Ascending aorta (tissue), 2 donors: ENCODE measurements at regions not wholly inside any gene's neighbourhood (a gene's known extent, or its start where the extent isn't known, plus 50 kb on each side); places are given as distances from the start of the nearest gene placed in this dataset.

ENCODE experiments used
- DNase-seq, 2 donors: peaks; one replicate each; pipeline ENCODE4 v3.0.0-alpha.2; 2019; ENCODE audit warnings: low spot score in 2 of 2
- H3K27ac ChIP-seq, 2 donors: fragments of 200-600 bp; sonication (generic); one replicate each; pipeline ENCODE4 v1.5.1; 2016 to 2017; ENCODE audit warnings: mild to moderate bottlenecking in 1 of 2
- H3K27me3 ChIP-seq: fragments of 200-600 bp; sonication (generic); one replicate; pipeline ENCODE4 v1.5.1; 2017
- H3K36me3 ChIP-seq, 2 donors: fragments of 200-600 bp; sonication (generic); one replicate each; pipeline ENCODE4 v1.5.1; 2016
- H3K4me1 ChIP-seq, 2 donors: fragments of 200-600 bp; sonication (generic); one replicate each; pipeline ENCODE4 v1.5.1; 2016 to 2017; ENCODE audit warnings: mild to moderate bottlenecking in 1 of 2
- H3K4me3 ChIP-seq, 2 donors: fragments of 200-600 bp; sonication (generic); one replicate each; pipeline ENCODE4 v1.5.1; 2016 to 2017; ENCODE audit warnings: mild to moderate bottlenecking in 1 of 2
- H3K9me3 ChIP-seq, 2 donors: fragments of 200-600 bp; sonication (generic); one replicate each; pipeline ENCODE4 v1.5.1; 2016
- CTCF ChIP-seq, 3 experiments: fragments of 200-600 bp in 2 of 3; fragments of 450-650 bp in 1 of 3; sonication (generic) in 2 of 3; IDR thresholded peaks; one replicate each; pipeline ENCODE4 v1.5.1; 2016 to 2019; ENCODE audit warnings: antibody characterized with exemption in 3 of 3, mild to moderate bottlenecking in 1 of 3, moderate library complexity in 1 of 3
- intact Hi-C: fragments of 100-400 bp; cut with DNase I; formaldehyde crosslinking; loops from one replicate; pipeline ENCODE4 v1.15.1; 2023

GRCh38 chrX:104420907-104421306 is 145.1 kb upstream of the IL1RAPL2 start:
- Histone ChIP-seq H3K4me3 (no peak overlapping the region), H3K27ac (no peak overlapping the region), H3K36me3 (no peaks in the 10 kb centered on the region), H3K9me3 (peaks cover 0 to 14% of the 10 kb centered on the region in 2 donors), H3K27me3 (no peaks in the 10 kb centered on the region), H3K4me1 (no peaks in the 10 kb centered on the region)
- intact Hi-C loops: no loop called here
- DNase-seq: no peak
- TF ChIP-seq CTCF (IDR thresholded peaks at IDR 0.05): no peak

GRCh38 chrX:104419926-104420325 is 146.1 kb upstream of the IL1RAPL2 start:
- intact Hi-C loops: no loop called here
- H3K9me3 ChIP-seq: peaks cover 0 to 14% of the 10 kb centered on the region in 2 donors
- no peaks in the 10 kb centered on the region for H3K27me3 ChIP-seq
- H3K36me3 ChIP-seq: no peaks in the 10 kb centered on the region
- TF ChIP-seq CTCF (IDR thresholded peaks at IDR 0.05): no peak
- no peak overlapping the region for H3K4me3 ChIP-seq
- H3K4me1 ChIP-seq: no peaks in the 10 kb centered on the region
- H3K27ac ChIP-seq: no peak overlapping the region
- no peak for DNase-seq

- no peaks in the 10 kb centered on the region for H3K36me3 ChIP-seq
- DNase-seq: no peak
- H3K4me1 ChIP-seq: no peaks in the 10 kb centered on the region
- no peak overlapping the region for H3K27ac ChIP-seq
- intact Hi-C loops: no loop called here
- peaks cover 0 to 14% of the 10 kb centered on the region in 2 donors for H3K9me3 ChIP-seq
- no peaks in the 10 kb centered on the region for H3K27me3 ChIP-seq
- H3K4me3 ChIP-seq: no peak overlapping the region
- no peak for TF ChIP-seq CTCF (IDR thresholded peaks at IDR 0.05)
Measured at GRCh38 chrX:104419211-104419610, 146.8 kb upstream of the IL1RAPL2 start.

- TF ChIP-seq CTCF (IDR thresholded peaks at IDR 0.05): no peak
- Histone ChIP-seq H3K4me1 (no peaks in the 10 kb centered on the region), H3K27me3 (no peaks in the 10 kb centered on the region), H3K4me3 (no peak overlapping the region), H3K27ac (no peak overlapping the region), H3K36me3 (no peaks in the 10 kb centered on the region), H3K9me3 (peaks cover 0 to 12% of the 10 kb centered on the region in 2 donors)
- no peak for DNase-seq
- intact Hi-C loops: no loop called here
Measured at GRCh38 chrX:104411800-104412199, 154.2 kb upstream of the IL1RAPL2 start.

- no peak for DNase-seq
- Histone ChIP-seq H3K27me3 (no peaks in the 10 kb centered on the region), H3K36me3 (no peaks in the 10 kb centered on the region), H3K27ac (no peak overlapping the region), H3K4me1 (no peaks in the 10 kb centered on the region), H3K4me3 (no peak overlapping the region), H3K9me3 (peaks cover 0 to 6% of the 10 kb centered on the region in 2 donors)
- TF ChIP-seq CTCF (IDR thresholded peaks at IDR 0.05): no peak
- intact Hi-C loops: no loop called here
Measured at GRCh38 chrX:104400387-104400786, 145.7 kb upstream of the ESX1 start.

- H3K4me1 ChIP-seq: no peaks in the 10 kb centered on the region
- no peak overlapping the region for H3K27ac ChIP-seq
- no peaks in the 10 kb centered on the region for H3K27me3 ChIP-seq
- no peak overlapping the region for H3K4me3 ChIP-seq
- intact Hi-C loops: no loop called here
- no peaks in the 10 kb centered on the region for H3K9me3 ChIP-seq
- H3K36me3 ChIP-seq: no peaks in the 10 kb centered on the region
- no peak for DNase-seq
- no peak for TF ChIP-seq CTCF (IDR thresholded peaks at IDR 0.05)
Measured at GRCh38 chrX:104392350-104392749, 137.6 kb upstream of the ESX1 start.
